CD4-positive, alpha-beta T cell (primary cell): ENCODE measurements at regions not wholly inside any gene's neighbourhood (a gene's known extent, or its start where the extent isn't known, plus 50 kb on each side); places are given as distances from the start of the nearest gene placed in this dataset.
A peak's percentile ranks its signal among the peaks of the same experiment; 100 is the strongest.

Source experiments
- ATAC-seq: fragments of 200-7000 bp; cut with Tn5 transposase; one replicate; pipeline ENCODE4 v1.10.0; 2022; ENCODE audit warnings: mild to moderate bottlenecking; ENCODE audit not compliant: poor library complexity
- CTCF ChIA-PET: fragments of 350-600 bp; sonication (Branson Sonifier 250); formaldehyde crosslinking; loops from one replicate; lab custom pipeline; 2021; ENCODE audit warnings: antibody characterized with exemption, inconsistent platforms; lab: Charles Lee
- POLR2A ChIA-PET: fragments of 350-600 bp; sonication (Branson Sonifier 250); formaldehyde crosslinking; loops from one replicate; lab custom pipeline; 2021; ENCODE audit warnings: antibody characterized with exemption, inconsistent platforms; lab: Charles Lee
- DNase-seq, 14 experiments: peaks; one replicate each; pipeline ENCODE4 v3.0.0-alpha.2; 2013 to 2020; ENCODE audit warnings: mixed read lengths in 2 of 14
- H3K27ac ChIP-seq, 2 donors: one replicate each; pipeline versions ENCODE4 v1.5.1 to v1.7.0; 2013; ENCODE audit warnings: low read length in 2 of 2, low read depth in 1 of 2, mild to moderate bottlenecking in 1 of 2
- H3K27me3 ChIP-seq, 2 experiments: 1 replicate in 1 of 2; 2 replicates in 1 of 2; pipeline versions ENCODE4 v1.6.1 to v1.7.0; 2013; ENCODE audit warnings: low read length in 2 of 2, control low read depth in 1 of 2, mild to moderate bottlenecking in 1 of 2, moderate library complexity in 1 of 2; ENCODE audit not compliant: insufficient read depth in 2 of 2, control insufficient read depth in 1 of 2
- H3K36me3 ChIP-seq: one replicate; pipeline ENCODE4 v1.6.1; 2013; ENCODE audit warnings: low read length, control low read depth; ENCODE audit not compliant: insufficient read depth
- H3K4me1 ChIP-seq: one replicate; pipeline ENCODE4 v1.6.1; 2013; ENCODE audit warnings: low read length, control low read depth; ENCODE audit not compliant: insufficient read depth
- H3K4me3 ChIP-seq: one replicate; pipeline ENCODE4 v1.5.1; 2013; ENCODE audit warnings: mild to moderate bottlenecking, low read length, moderate library complexity
- H3K9me3 ChIP-seq, 2 experiments: 1 replicate in 1 of 2; 2 replicates in 1 of 2; pipeline versions ENCODE4 v1.6.1 to v1.7.0; 2013; ENCODE audit warnings: low read length in 2 of 2, mild to moderate bottlenecking in 2 of 2, control low read depth in 1 of 2, moderate library complexity in 1 of 2; ENCODE audit not compliant: control insufficient read depth in 1 of 2, insufficient read depth in 1 of 2
- H3K27ac Mint-ChIP-seq: one replicate; pipeline ENCODE4 v1.8.0; 2020; ENCODE audit warnings: mixed read lengths
- H3K27me3 Mint-ChIP-seq: one replicate; pipeline ENCODE4 v1.8.0; 2021; ENCODE audit warnings: mixed read lengths
- H3K36me3 Mint-ChIP-seq: one replicate; pipeline ENCODE4 v1.8.0; 2021; ENCODE audit warnings: low read depth, mixed read lengths
- H3K4me1 Mint-ChIP-seq: one replicate; pipeline ENCODE4 v1.8.0; 2021; ENCODE audit warnings: low read depth, mixed read lengths
- H3K4me3 Mint-ChIP-seq: one replicate; pipeline ENCODE4 v1.8.0; 2020; ENCODE audit warnings: mild to moderate bottlenecking, mixed read lengths
- H3K9me3 Mint-ChIP-seq: one replicate; pipeline ENCODE4 v1.8.0; 2020; ENCODE audit warnings: mixed read lengths
- CTCF ChIP-seq: fragments of 200-600 bp; IDR thresholded peaks from one replicate; pipeline ENCODE4 v1.8.0; 2022; ENCODE audit warnings: antibody characterized with exemption, mild to moderate bottlenecking
- intact Hi-C, 2 experiments: fragments of 100-400 bp; cut with DNase I in 1 of 2; cut with micrococcal nuclease in 1 of 2; formaldehyde crosslinking; loops; one replicate each; pipeline versions ENCODE4 v1.15.1 to v1.9.0; 2023 to 2025; cut with DNase I, micrococcal nuclease

- Histone ChIP-seq H3K9me3 (peaks cover 0 to 6% of the 10 kb centered on the region in 2 experiments), H3K4me3 (no peak overlapping the region), H3K27me3 (peaks cover 0 to 12% of the 10 kb centered on the region in 2 experiments), H3K4me1 (no peaks in the 10 kb centered on the region), H3K27ac (no peak overlapping the region), H3K36me3 (no peaks in the 10 kb centered on the region)
- no peaks in the 10 kb centered on the region for H3K9me3 Mint-ChIP-seq
- no peak for ATAC-seq
- no peaks in the 10 kb centered on the region for H3K36me3 Mint-ChIP-seq
- intact Hi-C loops: no loop called here
- no peak for DNase-seq
- CTCF ChIA-PET: no interaction called here
- peaks cover 13% of the 10 kb centered on the region for H3K27me3 Mint-ChIP-seq
- POLR2A ChIA-PET: interaction anchor here (1.5 kb wide), 1 partner anchor 16 kb away, joined by 6 read pairs; no protein-coding TSS in a partner anchor
- no peak overlapping the region for H3K27ac Mint-ChIP-seq
- no peaks in the 10 kb centered on the region for H3K4me1 Mint-ChIP-seq
- no peak overlapping the region for H3K4me3 Mint-ChIP-seq
- TF ChIP-seq CTCF: no peak
Observed at GRCh38 chr21:45338311-45339017, 50.8 kb upstream of the POFUT2 start.

- H3K27me3 Mint-ChIP-seq: peaks cover 16% of the 10 kb centered on the region
- peak overlapping the region; percentile 42 for H3K27ac Mint-ChIP-seq
- ATAC-seq: peak; percentile 74
Observed at GRCh38 chr21:45339421-45340402, 52.0 kb upstream of the POFUT2 start.

More at GRCh38 chr21:45339421-45340402, 52.0 kb upstream of the POFUT2 start:
- H3K9me3 ChIP-seq: peaks cover 0 to 6% of the 10 kb centered on the region in 2 experiments
- intact Hi-C loops: no loop called here
- H3K4me3 ChIP-seq: no peak overlapping the region
- H3K27ac ChIP-seq: no peak overlapping the region
- no peak for TF ChIP-seq CTCF
- H3K9me3 Mint-ChIP-seq: no peaks in the 10 kb centered on the region
- DNase-seq: no peak
- H3K4me1 ChIP-seq: no peaks in the 10 kb centered on the region
- no peaks in the 10 kb centered on the region for H3K36me3 ChIP-seq
- ChIA-PET CTCF (no interaction called here), POLR2A (interaction anchor here (0.7 to 1.5 kb wide), 2 partner anchors 17 to 67 kb away, joined by 3 to 6 read pairs; no protein-coding TSS in a partner anchor)
- H3K36me3 Mint-ChIP-seq: no peaks in the 10 kb centered on the region
- peaks cover 0 to 12% of the 10 kb centered on the region in 2 experiments for H3K27me3 ChIP-seq
- H3K4me1 Mint-ChIP-seq: no peaks in the 10 kb centered on the region
- H3K4me3 Mint-ChIP-seq: no peak overlapping the region
